HUES64 (cell line): ENCODE measurements at regions not wholly inside any gene's neighbourhood (a gene's known extent, or its start where the extent isn't known, plus 50 kb on each side); places are given as distances from the start of the nearest gene placed in this dataset.

ENCODE experiments used
- H3K27ac ChIP-seq: 2 replicates; pipeline ENCODE4 v1.7.0; 2013; ENCODE audit warnings: low read depth, low read length, inconsistent platforms
- H3K27me3 ChIP-seq: 2 replicates; pipeline ENCODE4 v1.6.1; 2013; ENCODE audit warnings: mild to moderate bottlenecking, low read length; ENCODE audit not compliant: insufficient read depth
- H3K36me3 ChIP-seq: 2 replicates; pipeline ENCODE4 v1.6.1; 2013; ENCODE audit warnings: mild to moderate bottlenecking, low read length; ENCODE audit not compliant: insufficient read depth
- H3K4me1 ChIP-seq: 2 replicates; pipeline ENCODE4 v1.6.1; 2013; ENCODE audit warnings: mild to moderate bottlenecking, low read length, moderate library complexity; ENCODE audit not compliant: insufficient read depth
- H3K4me3 ChIP-seq: 2 replicates; pipeline ENCODE4 v1.5.1; 2013; ENCODE audit warnings: mild to moderate bottlenecking, low read length, moderate library complexity
- H3K9ac ChIP-seq: 2 replicates; pipeline ENCODE4 v1.6.1; 2013; ENCODE audit warnings: mild to moderate bottlenecking, low read depth, low read length
- H3K9me3 ChIP-seq: 2 replicates; pipeline ENCODE4 v1.6.1; 2013; ENCODE audit warnings: low read depth, low read length; ENCODE audit not compliant: insufficient read depth
- WGBS: fragments of 150-250, 120-280 bp; methylation state at CpG from one replicate; pipeline ENCODE4 v1.1.7; 2013; ENCODE audit warnings: missing lambda C conversion rate; 5-methylcytosine and 5-hydroxymethylcytosine counted together

GRCh38 chr7:84813376-84813775, 373.5 kb downstream of the SEMA3D start:
- Histone ChIP-seq H3K9me3 (no peaks in the 10 kb centered on the region), H3K4me3 (no peak overlapping the region), H3K27me3 (no peaks in the 10 kb centered on the region), H3K4me1 (no peaks in the 10 kb centered on the region), H3K36me3 (no peaks in the 10 kb centered on the region), H3K27ac (no peak overlapping the region), H3K9ac (no peak overlapping the region)
- WGBS, result 73% methylated on average over 2 of the region's 2 CpGs

- no peaks in the 10 kb centered on the region for H3K27me3 ChIP-seq
- WGBS, result 96% methylated on average over 2 of the region's 2 CpGs
- H3K9ac ChIP-seq, result no peak overlapping the region
- H3K4me1 ChIP-seq, result no peaks in the 10 kb centered on the region
- no peaks in the 10 kb centered on the region for H3K36me3 ChIP-seq
- no peaks in the 10 kb centered on the region for H3K9me3 ChIP-seq
- H3K4me3 ChIP-seq, result no peak overlapping the region
- H3K27ac ChIP-seq, result no peak overlapping the region
These were observed 374.8 kb downstream of the SEMA3D start for GRCh38 chr7:84812021-84812420.

GRCh38 chr7:84811362-84811761, 375.5 kb downstream of the SEMA3D start:
- WGBS, result 91% methylated on average over 1 of the region's 1 CpG
- Histone ChIP-seq H3K27ac (no peak overlapping the region), H3K4me3 (no peak overlapping the region), H3K9ac (no peak overlapping the region), H3K36me3 (no peaks in the 10 kb centered on the region), H3K27me3 (no peaks in the 10 kb centered on the region), H3K9me3 (no peaks in the 10 kb centered on the region), H3K4me1 (no peaks in the 10 kb centered on the region)

- Histone ChIP-seq H3K4me3 (no peak overlapping the region), H3K36me3 (no peaks in the 10 kb centered on the region), H3K27me3 (no peaks in the 10 kb centered on the region), H3K9me3 (no peaks in the 10 kb centered on the region), H3K9ac (no peak overlapping the region), H3K27ac (no peak overlapping the region), H3K4me1 (no peaks in the 10 kb centered on the region)
- WGBS, result 87% methylated on average over 1 of the region's 1 CpG
These were observed 377.0 kb downstream of the SEMA3D start for GRCh38 chr7:84809877-84810276.

GRCh38 chr7:84803979-84804378, 382.9 kb downstream of the SEMA3D start:
- H3K9me3 ChIP-seq, result no peaks in the 10 kb centered on the region
- WGBS, result 71% methylated on average over 3 of the region's 3 CpGs

GRCh38 chr7:84801396-84801795, 385.5 kb downstream of the SEMA3D start:
- no peaks in the 10 kb centered on the region for H3K27me3 ChIP-seq

More at GRCh38 chr7:84803979-84804378, 382.9 kb downstream of the SEMA3D start:
- no peak overlapping the region for H3K4me3 ChIP-seq
- H3K4me1 ChIP-seq, result no peaks in the 10 kb centered on the region
- no peak overlapping the region for H3K9ac ChIP-seq
- no peaks in the 10 kb centered on the region for H3K27me3 ChIP-seq
- H3K27ac ChIP-seq, result no peak overlapping the region
- no peaks in the 10 kb centered on the region for H3K36me3 ChIP-seq

GRCh38 chr7:84800846-84801245, 386.0 kb downstream of the SEMA3D start:
- Histone ChIP-seq H3K4me1 (no peaks in the 10 kb centered on the region), H3K36me3 (no peaks in the 10 kb centered on the region), H3K27ac (no peak overlapping the region), H3K9ac (no peak overlapping the region), H3K9me3 (0 out of 2 replicates have a peak, but pooled peaks cover 6% of the 10 kb centered on the region), H3K27me3 (no peaks in the 10 kb centered on the region), H3K4me3 (no peak overlapping the region)
- 96% methylated on average over 1 of the region's 1 CpG for WGBS

More at GRCh38 chr7:84801396-84801795, 385.5 kb downstream of the SEMA3D start:
- H3K4me3 ChIP-seq, result no peak overlapping the region
- no peaks in the 10 kb centered on the region for H3K4me1 ChIP-seq
- H3K9ac ChIP-seq, result no peak overlapping the region
- no peak overlapping the region for H3K27ac ChIP-seq
- 0 out of 2 replicates have a peak, but pooled peaks cover 5% of the 10 kb centered on the region for H3K9me3 ChIP-seq
- no peaks in the 10 kb centered on the region for H3K36me3 ChIP-seq

- no peak overlapping the region for H3K27ac ChIP-seq
- H3K4me1 ChIP-seq, result no peaks in the 10 kb centered on the region
- 86% methylated on average over 4 of the region's 4 CpGs for WGBS
- H3K27me3 ChIP-seq, result no peaks in the 10 kb centered on the region
- H3K36me3 ChIP-seq, result no peaks in the 10 kb centered on the region
- no peak overlapping the region for H3K9ac ChIP-seq
- H3K4me3 ChIP-seq, result no peak overlapping the region
- H3K9me3 ChIP-seq, result 0 out of 2 replicates have a peak, but pooled peaks cover 6% of the 10 kb centered on the region
These were observed 387.8 kb downstream of the SEMA3D start for GRCh38 chr7:84799106-84799505.

GRCh38 chr7:84792231-84792893, 394.5 kb downstream of the SEMA3D start:
- no peaks in the 10 kb centered on the region for H3K36me3 ChIP-seq
- no peak overlapping the region for H3K9ac ChIP-seq
- H3K27ac ChIP-seq, result no peak overlapping the region
- H3K4me1 ChIP-seq, result no peaks in the 10 kb centered on the region
- 93% methylated on average over 6 of the region's 8 CpGs for WGBS
- H3K27me3 ChIP-seq, result no peaks in the 10 kb centered on the region
- H3K9me3 ChIP-seq, result 0 out of 2 replicates have a peak, but pooled peaks cover 6% of the 10 kb centered on the region
- no peak overlapping the region for H3K4me3 ChIP-seq

- no peaks in the 10 kb centered on the region for H3K9me3 ChIP-seq
- no peak overlapping the region for H3K27ac ChIP-seq
- H3K27me3 ChIP-seq, result no peaks in the 10 kb centered on the region
- H3K9ac ChIP-seq, result no peak overlapping the region
- no peaks in the 10 kb centered on the region for H3K4me1 ChIP-seq
- H3K36me3 ChIP-seq, result no peaks in the 10 kb centered on the region
- H3K4me3 ChIP-seq, result no peak overlapping the region
- 90% methylated on average over 2 of the region's 2 CpGs for WGBS
These were observed 396.0 kb downstream of the SEMA3D start for GRCh38 chr7:84790882-84791281.

GRCh38 chr7:84786073-84786472, 400.8 kb downstream of the SEMA3D start:
- 94% methylated on average over 2 of the region's 2 CpGs for WGBS
- H3K27me3 ChIP-seq, result no peaks in the 10 kb centered on the region
- H3K36me3 ChIP-seq, result no peaks in the 10 kb centered on the region
- H3K4me1 ChIP-seq, result peaks cover 8% of the 10 kb centered on the region; the same call in 1 of the 2 replicates
- H3K27ac ChIP-seq, result no peak overlapping the region
- H3K9ac ChIP-seq, result no peak overlapping the region
- H3K4me3 ChIP-seq, result no peak overlapping the region
- no peaks in the 10 kb centered on the region for H3K9me3 ChIP-seq

- no peak overlapping the region for H3K9ac ChIP-seq
- H3K36me3 ChIP-seq, result no peaks in the 10 kb centered on the region
- H3K27me3 ChIP-seq, result no peaks in the 10 kb centered on the region
- H3K4me1 ChIP-seq, result peaks cover 8% of the 10 kb centered on the region; the same call in 1 of the 2 replicates
- 93% methylated on average over 3 of the region's 3 CpGs for WGBS
- H3K4me3 ChIP-seq, result no peak overlapping the region
- H3K27ac ChIP-seq, result no peak overlapping the region
- no peaks in the 10 kb centered on the region for H3K9me3 ChIP-seq
These were observed 402.4 kb downstream of the SEMA3D start for GRCh38 chr7:84784450-84784849.
